Fibroblast of peridontal ligament (primary cell): ENCODE measurements at regions not wholly inside any gene's neighbourhood (a gene's known extent, or its start where the extent isn't known, plus 50 kb on each side); places are given as distances from the start of the nearest gene placed in this dataset.
A peak's percentile ranks its signal among the peaks of the same experiment; 100 is the strongest.
"Not testable (repeated sequence)": the region's sequence is repeated elsewhere in the genome, so short reads cannot be mapped to it uniquely, and the experiment has no call there.

Experiments used
- DNase-seq: peaks from one replicate; pipeline ENCODE4 v3.0.0-alpha.2; 2010; ENCODE audit errors: extremely low read depth

GRCh38 chr1:146883190-146883589, 54.9 kb upstream of the NBPF12 start:
- DNase-seq: not testable (repeated sequence)

- DNase-seq: not testable (repeated sequence)
These were observed 57.0 kb upstream of the NBPF12 start for GRCh38 chr1:146881096-146881495.

DNA sequence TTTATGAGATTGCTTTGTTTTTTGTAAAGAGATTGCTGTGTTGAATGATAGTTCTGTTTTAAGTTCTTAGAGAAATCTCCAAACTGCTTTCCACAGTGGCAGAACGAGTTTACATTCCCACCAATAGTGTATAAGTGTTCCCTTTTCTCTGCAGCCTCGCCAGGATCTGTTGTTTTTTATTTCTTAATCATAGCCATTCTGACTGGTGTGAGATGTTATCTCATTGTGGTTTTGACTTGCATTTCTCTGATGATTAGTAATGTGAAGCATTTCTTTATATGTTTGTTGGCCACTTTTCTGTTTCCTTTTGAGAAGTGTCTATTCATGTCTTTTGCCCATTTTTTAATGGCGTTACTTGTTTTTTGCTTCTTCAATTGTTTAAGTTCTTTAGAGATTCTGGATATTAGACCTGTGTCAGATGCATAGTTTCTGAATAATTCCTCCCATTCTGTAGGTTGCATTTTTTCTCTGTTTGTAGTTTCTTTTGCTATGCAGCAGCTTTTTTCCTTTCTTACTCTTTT, 74.3 kb upstream of the NBPF12 start:
- not testable (repeated sequence) for DNase-seq

- DNase-seq: not testable (repeated sequence)
These were observed 85.0 kb upstream of the NBPF12 start for GRCh38 chr1:146853147-146853546.

DNA sequence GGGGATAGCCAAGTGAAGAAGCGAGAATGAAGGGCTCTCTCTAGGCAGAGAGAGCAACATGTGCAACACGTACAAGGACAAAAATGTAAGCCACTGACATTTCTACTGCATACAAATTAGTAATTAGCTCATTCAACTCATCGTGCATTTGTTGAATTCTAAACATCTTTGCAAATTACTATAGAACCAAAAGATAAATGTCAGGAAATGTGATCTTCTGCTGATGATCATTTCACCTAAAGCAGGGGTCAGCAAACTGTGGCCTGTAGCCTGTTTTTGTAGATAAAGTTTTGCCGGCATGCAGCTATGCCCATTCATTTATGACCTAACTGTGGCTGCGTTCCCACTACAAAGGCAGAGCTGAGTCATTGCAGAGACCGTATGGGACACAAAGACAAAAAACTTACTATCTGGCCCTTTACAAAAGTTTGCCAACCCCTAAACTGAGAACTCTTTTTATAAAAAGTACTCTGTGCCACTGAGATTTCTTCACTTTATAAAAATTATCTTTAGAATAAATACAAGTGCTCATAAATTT, 87.7 kb upstream of the NBPF12 start:
- DNase-seq: not testable (repeated sequence)

- not testable (repeated sequence) for DNase-seq
These were observed 99.4 kb upstream of the NBPF12 start for GRCh38 chr1:146838725-146839124.

DNA sequence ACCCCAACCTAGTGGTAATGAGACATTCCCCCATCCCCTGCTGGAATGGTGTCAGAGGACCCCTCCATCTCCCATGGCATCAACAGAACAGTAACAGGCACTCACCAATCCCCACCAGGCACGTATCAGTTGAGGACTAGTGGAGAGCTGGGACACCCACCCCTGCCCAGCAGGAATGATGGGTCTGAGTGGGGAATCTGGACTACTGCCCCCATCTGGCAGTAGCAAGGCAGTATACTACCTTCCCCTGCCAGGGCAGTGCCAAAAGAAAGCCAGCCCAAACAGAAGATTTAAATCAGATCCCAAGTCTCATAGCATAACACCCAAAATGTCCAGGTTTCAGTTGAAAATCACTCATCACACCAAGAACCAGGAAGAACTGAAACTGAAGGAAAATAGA, 111.2 kb upstream of the NBPF12 start:
- not testable (repeated sequence) for DNase-seq

- DNase-seq: not testable (repeated sequence)
These were observed 143.9 kb upstream of the NBPF12 start for GRCh38 chr1:146794236-146794635.

DNA sequence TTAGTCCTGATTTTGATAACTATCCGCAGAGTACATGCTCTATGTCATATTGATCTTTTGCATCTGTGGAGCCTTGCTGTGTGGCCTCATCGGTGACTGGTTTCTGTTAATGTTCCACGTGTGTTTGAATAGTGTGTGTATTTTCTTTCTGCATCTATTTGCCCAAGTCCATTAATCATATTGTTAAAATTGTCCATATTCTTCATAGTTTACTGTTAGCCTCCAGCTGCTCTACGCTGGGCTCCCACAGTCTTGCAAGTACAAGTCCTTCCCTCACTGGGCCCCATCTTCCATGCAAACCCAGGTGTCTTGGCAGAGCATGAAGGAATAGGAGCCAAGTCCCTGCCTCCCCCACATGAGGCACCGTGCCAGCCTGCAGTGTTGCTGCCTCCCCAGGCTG, 145.4 kb upstream of the NBPF12 start:
- not testable (repeated sequence) for DNase-seq

DNA sequence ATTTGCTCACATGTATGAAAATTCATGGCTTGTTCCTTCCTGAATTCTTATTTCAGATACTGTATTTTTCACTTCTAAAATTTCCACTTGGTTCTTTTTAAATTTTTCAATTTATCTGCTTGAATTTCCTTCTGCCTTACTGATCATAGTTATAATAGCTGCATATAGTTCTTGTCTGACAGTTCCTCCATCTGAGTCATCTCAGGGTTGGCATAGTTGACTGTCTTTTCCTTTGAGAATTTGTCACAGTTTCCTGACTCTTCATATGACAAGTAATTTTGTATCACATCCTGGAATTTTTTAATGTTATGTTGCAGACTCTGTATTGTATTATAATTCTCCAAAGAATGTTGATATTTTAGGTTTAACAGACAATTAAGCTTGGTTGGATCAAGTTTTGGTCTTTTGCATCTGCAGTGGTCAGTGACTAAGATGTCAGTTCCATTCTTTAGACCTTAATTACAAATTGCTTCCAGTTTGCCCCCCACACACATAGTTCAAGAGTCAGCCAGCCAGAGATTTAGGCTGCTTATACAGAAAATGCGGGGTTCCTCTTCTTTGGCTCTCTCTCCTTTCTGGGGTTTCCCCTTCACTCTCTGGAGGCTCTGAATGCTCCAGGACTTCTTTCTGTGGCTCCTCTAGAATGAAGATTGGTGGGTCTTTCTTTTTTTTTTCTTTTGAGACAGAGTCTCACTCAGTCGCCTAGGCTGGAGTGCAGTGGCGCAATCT, 153.7 kb upstream of the NBPF12 start:
- not testable (repeated sequence) for DNase-seq

DNA sequence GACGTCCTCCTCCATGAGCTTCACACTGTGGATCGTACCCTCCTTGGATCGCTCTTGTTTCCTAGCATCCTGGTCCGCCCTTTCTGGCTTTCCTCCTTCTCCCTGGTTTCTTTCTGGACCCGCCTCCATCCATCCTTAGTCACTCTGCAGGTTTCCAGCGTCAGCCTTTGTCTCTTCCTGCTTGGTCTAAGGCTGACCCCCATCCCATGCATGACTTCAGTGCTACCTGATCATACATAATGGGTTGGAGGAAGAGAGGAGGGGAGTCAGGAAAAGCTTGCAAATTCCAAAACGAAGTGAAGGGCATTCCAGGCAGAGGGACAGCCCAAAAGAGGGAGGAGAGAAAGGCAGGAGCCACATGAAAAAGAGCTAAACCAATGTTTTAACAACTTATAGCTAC, 156.9 kb upstream of the NBPF12 start:
- DNase-seq: not testable (repeated sequence)

DNA sequence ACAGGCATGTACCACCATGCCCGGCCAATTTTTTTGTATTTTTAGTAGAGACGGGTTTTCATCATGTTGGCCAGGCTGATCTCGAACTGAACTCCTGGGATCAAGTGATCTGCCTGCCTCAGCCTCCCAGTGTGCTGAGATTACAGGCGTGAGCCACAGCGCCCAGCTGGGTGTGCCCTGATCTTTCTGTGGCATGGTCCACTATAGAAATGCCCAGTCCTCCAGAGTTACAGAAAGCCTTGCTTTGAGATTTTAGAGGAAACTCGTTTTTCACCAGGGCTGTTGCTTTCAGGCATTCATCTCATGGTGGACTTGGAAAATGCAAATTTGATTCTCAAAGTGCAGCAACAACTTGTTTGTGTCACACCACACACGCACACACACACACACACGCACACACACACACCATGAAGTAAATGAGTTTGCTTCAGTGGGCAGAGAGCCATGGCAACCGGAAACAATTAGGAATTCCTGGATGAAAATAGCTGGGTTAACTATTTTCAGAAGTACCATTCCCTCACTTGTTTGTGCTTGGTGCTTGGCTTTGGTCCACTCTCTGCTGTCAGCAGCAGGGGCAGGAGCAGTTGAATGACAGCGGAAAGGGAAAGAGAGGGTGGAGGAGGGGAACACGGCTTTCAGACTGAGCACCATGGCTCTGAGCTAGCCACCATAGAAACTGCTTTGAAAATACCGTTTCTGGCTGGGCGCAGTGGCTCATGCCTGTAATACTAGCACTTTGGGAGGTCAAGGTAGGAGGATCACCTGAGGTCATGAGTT, 160.1 kb upstream of the NBPF12 start:
- DNase-seq: peak; percentile 27

- not testable (repeated sequence) for DNase-seq
These were observed 163.1 kb upstream of the NBPF12 start for GRCh38 chr1:146774988-146775387.

GRCh38 chr1:146774271-146774670, 163.9 kb upstream of the NBPF12 start:
- not testable (repeated sequence) for DNase-seq

DNA sequence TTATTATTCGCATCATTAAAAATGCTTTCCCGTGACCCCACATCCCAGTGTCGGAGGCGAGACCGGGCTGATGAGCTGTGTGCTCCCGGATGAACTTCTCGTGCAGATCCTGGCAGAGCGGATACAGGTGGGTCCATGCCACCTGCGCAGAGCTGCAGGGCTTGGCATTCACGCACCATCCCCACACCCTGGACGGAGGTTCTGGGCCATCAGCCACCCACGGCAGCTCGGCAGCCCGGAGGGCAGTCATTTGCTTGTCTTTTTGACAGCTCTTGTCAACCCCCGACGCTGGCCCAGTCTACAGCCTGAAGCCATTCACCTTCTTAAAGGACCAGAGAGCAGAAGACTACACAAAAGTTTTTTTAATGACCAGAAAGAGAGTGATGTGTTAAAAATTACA, 166.7 kb upstream of the NBPF12 start:
- DNase-seq: not testable (repeated sequence)

- not testable (repeated sequence) for DNase-seq
These were observed 167.1 kb upstream of the NBPF12 start for GRCh38 chr1:146770998-146771397.

GRCh38 chr1:146763234-146763633, 174.9 kb upstream of the NBPF12 start:
- not testable (repeated sequence) for DNase-seq

DNA sequence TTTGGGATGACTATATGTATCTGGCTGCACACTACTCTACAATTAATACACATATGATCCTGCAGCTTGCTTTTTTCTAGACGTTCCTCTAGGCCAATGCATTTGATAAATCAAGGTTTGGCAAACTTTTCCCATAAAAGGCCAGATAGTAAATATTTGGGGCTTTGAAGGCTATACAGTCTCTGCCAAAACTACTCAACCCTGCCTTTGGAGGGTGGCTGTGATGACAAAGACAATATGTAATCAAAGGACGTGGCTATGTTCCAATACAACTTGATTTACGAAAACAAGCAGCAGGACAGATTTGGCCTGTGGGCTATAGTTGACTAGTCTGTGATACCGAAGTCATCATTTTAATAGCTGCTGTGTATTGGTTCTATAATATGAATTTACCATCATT, 181.3 kb upstream of the NBPF12 start:
- DNase-seq: not testable (repeated sequence)

- DNase-seq: not testable (repeated sequence)
These were observed 189.4 kb upstream of the NBPF12 start for GRCh38 chr1:146748686-146749085.

DNA sequence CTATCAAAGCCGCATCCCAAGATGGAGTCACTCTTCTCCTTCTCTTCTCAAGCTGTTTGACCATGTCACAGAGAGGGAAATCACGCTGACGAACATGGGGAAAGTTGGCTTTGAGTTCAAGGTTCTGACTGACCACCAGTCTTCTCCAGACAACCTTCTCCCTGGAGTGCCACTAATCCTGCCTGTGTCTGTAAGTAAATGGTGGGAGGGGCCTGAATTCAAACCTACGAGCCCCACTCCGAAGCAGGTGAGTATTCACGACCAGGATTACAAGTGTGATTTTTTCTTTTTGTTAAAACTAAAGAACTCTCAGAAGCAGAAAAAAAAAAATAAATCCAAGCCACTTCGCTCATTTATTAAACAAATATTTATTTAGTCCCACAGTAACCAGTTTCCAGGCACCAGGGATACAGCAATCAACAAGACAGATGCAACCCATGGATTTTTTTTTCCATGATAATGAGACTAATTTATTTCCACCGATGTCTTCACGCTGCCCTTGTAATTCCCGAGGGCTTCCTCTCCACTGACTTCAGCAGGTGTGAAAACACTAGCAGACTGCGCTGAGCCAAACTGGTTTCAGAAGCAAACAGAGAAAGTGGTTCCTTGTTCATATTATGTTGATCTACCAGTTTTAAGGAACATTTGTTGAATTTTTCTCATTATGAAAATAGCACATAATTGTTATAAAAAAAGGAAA, 206.0 kb upstream of the NBPF12 start:
- DNase-seq: not testable (repeated sequence)

DNA sequence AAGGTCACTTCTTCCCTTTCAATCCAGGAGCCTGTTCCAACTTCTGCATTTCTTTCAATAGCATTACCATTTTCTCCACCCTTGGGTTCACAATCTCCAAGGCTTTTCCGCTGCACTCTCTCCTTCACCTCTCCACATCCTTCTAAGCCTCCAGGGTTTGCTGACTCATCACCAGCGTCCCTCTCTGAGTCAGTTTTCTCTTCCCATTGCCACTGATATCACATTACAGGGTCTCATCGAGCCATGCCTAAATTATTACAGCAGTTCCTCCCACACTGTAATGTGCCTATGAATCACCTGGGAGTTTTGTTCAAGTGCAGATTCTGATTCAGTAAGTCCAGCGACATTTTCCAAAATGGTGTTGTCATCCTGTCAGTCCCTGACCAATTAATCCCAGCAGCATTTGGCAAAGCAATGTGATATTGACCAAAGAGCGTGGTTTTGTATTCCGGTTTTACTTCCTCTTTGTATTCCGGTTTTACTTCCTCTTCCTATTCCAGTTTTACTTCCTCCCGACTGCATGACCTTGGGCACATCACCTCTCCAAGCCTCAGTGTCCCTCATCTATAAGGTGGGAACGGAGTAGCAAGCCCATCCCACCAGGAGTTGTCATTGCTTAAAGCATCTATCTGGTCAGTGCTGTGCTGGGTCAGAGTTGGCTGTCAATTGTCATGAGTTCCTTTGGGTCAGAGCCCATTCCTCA, 208.3 kb upstream of the NBPF12 start:
- not testable (repeated sequence) for DNase-seq
